HG03175 (cell line): ENCODE measurements at regions not wholly inside any gene's neighbourhood (a gene's known extent, or its start where the extent isn't known, plus 50 kb on each side); places are given as distances from the start of the nearest gene placed in this dataset.

Experiments
- ATAC-seq: cut with Tn5 transposase; IDR thresholded peaks from one replicate; pipeline ENCODE4 v1.9.1; 2021; ENCODE audit warnings: mild to moderate bottlenecking, moderate library complexity; ENCODE audit not compliant: unreplicated experiment

DNA sequence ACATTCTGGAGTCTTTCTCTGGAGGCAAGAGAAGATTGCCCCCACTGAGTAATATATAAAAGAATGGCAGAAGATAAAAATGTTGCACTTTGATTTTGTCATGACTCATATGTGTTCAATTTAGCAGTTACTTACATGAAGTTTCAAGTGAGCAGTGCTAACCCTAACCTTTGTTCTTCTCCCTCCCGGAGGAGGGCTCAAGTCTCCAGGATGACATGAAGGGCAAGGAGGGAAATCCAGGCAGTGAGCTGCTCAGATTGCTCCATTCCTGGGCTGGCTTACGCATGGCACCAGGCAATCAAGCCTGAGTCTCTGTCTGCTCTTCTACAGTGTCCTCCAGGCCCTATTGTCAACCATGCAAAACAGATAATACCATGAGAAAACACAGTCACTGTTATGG is 322.3 kb downstream of the DUSP6 start:
- ATAC-seq: no peak

- no peak for ATAC-seq
Observed at GRCh38 chr12:89024580-89024979, 327.7 kb downstream of the DUSP6 start.

GRCh38 chr12:89023936-89024335 is 328.4 kb downstream of the DUSP6 start:
- no peak for ATAC-seq

DNA sequence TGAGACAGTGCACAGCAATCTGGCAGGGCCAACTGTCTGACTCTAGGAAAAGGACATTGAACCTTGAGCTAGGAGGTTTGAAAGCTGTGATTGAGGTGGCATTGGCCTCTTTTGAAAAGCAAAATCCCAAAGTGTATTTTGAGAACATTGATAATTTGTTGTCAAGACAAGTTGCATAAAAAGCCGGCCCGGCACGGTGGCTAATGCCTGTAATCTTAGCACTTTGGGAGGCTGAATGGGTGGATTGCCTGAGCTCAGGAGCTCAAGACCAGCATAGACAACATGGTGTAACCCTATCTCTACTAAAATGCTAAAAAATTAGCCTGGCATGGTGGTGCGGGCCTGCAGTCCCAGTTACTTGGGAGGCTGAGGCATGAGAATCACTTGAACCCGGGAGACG is 331.6 kb downstream of the DUSP6 start:
- ATAC-seq: no peak

DNA sequence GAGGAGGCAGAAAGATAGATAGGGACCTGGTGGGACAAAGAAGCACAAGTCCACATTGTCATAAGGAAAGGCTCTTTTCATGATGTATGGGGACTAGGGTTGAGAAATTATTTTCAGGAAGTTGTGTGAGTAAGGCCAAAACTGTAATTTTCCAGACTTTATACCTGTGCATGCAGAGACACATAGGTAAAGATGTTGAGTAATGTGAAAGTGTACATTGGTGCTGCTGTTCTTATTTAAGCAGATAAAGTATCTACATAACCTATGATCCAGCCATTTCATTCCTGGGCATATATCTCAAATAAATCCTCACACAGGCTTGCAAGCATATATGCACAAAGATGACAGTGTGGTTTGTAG is 332.2 kb downstream of the DUSP6 start:
- no peak for ATAC-seq

- peak; percentile 94 for ATAC-seq
Observed at GRCh38 chr12:89019439-89020120, 332.7 kb downstream of the DUSP6 start.

GRCh38 chr12:89016970-89017778 is 335.1 kb downstream of the DUSP6 start:
- no peak for ATAC-seq

DNA sequence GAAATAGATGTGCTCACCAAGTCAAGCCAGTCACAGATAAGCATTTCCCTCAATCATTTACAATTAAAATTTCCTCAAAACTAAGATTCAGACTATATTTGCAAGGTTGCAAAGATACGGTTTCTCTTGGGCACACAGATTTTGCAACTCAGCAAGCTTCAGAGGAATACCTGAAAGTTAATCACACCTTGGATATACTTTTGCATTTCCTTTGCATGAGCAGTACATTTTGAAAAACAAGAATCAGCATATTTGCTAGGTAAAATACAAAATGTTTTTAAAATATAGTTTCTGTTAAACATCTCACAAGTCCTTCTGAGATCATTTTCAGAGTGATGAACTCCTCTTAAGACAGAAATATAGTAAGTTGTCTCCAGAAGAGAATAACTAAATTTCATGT is 336.9 kb downstream of the DUSP6 start:
- ATAC-seq: no peak

DNA sequence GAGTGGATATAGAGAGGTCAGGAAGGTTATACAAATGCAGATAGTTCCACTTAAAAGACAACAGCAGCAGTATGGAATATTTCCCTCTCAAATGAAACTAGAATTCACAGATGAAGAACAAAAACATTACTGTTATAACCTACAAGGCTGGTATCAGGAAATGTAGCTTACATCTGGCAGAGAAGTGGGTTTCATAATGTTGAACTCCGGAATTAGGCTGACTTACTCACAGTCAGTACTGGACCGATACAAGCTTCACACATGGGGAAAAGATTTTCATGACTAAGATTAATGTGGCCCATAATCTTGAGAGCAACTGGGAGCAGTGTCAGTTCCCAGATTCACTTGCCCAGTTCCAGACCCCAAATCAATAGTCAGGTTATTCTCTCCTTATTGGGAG is 353.9 kb downstream of the DUSP6 start:
- ATAC-seq: no peak

- ATAC-seq: no peak
Observed at GRCh38 chr12:88996200-88996788, 356.0 kb downstream of the DUSP6 start.

GRCh38 chr12:88994971-88995370 is 357.3 kb downstream of the DUSP6 start:
- ATAC-seq: no peak

GRCh38 chr12:88994537-88994936 is 357.8 kb downstream of the DUSP6 start:
- no peak for ATAC-seq

DNA sequence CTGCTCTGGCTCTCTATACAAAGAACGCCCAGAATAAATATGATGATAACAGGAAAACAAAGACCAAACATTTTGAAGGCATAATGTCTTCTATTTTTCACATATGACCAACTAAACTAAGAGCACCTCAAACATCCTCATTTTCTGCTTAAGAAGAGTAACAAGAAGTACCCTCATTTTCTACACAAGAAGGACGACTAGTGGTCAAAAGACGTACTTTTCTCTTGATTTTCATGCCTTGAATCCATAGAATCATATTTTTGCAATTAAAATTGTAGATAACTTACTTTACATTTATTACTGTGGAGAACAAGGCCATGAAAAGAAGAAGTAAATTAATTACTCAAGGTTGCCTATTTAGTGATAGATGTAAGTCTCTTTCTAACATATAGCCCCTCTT is 358.6 kb downstream of the DUSP6 start:
- peak; percentile 58 for ATAC-seq

DNA sequence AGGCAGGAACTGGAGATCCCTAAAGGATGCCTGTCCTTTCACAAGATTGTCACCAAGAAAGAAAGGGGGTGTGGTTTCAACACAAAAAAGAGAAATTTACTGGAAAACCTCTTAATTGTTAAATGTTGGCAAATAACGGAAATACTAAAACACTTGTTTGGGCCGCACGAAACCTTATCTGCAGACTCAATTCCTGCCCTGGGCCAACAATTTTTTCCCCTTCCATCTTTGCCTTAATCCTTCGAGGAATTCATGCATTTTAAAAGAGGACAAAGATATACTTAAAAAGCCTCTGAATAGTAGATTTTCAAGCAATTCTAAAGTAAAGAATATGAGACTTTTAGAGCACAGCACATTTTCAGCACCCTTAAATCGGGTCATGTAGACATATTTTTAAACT is 366.2 kb downstream of the DUSP6 start:
- no peak for ATAC-seq

- no peak for ATAC-seq
Observed at GRCh38 chr12:88985631-88986030, 366.7 kb downstream of the DUSP6 start.

DNA sequence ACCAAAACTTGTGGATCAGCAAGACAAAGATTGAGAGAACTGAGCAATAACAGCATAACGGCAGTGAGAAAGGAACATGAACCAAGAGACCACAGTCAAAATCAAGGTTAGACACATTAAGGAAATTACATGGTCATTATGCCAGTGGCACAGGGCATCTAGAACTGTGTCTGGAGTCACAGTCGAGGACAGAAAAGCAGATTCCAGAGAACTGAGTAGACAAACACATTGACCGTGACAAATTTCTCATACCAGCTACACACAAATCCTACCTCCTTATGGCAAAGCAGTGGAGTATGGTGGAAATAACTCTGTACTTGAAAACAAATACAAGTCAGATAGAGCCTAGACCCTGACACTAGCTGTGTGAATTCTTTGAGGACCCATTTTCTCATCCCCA is 367.3 kb downstream of the DUSP6 start:
- no peak for ATAC-seq

DNA sequence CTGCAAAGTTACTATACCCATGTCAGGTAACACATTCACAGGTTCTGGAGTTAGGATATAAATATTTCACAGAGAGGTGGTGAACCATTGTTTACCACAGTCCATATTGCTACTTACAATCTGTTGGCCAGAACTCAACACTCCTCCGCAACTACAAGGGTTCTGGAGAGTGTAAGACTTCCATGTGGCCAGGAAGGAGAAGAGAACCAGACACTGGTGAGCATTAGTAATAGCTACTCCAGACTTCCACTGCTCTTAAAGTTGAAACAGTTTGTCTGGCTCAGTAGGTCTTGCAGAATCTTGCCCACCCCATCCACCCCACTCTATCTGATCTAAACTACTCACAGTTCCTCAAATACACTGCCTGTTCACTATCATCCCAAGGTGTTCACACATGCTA is 369.6 kb downstream of the DUSP6 start:
- ATAC-seq: no peak

DNA sequence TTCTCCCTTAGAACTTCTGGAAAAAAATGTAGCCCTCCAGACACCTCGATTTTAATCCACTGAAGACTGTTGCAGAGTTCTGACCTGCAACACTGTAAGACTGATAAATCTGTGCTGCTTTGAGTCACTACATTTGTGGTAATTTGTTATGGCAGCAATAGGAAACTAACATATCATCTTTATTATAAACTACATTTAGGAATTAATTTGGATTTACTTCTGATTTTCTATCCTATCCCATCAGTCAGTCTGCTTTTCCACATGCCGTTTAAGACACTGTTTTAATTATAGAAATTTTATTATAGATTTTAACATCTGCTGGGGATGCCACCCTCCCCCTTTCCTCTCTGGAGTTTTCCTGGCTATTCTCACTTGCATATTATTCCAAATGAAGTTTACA is 375.2 kb downstream of the DUSP6 start:
- ATAC-seq: no peak

- ATAC-seq: no peak
Observed at GRCh38 chr12:88973998-88974397, 378.3 kb downstream of the DUSP6 start.

- ATAC-seq: no peak
Observed at GRCh38 chr12:88970740-88971139, 381.6 kb downstream of the DUSP6 start.

DNA sequence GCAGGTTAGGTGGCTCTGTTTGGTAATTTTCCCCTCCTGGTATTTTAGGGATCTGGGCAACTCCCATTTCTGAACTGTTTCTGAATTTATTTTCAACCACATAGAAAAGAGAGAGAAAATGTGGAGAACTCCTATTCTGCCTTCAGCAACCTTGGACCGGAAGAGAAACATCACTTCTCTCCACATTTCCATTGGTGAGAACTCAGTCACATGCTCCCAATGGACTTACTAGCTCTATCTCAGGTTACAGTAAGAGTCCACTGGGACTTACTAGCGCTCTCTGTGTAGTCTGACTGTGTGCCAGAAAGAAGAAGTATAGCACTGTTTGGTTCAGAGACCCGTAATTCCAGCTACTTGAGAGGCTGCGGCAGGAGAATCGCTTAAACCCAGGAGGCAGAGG is 383.2 kb downstream of the DUSP6 start:
- ATAC-seq: no peak

DNA sequence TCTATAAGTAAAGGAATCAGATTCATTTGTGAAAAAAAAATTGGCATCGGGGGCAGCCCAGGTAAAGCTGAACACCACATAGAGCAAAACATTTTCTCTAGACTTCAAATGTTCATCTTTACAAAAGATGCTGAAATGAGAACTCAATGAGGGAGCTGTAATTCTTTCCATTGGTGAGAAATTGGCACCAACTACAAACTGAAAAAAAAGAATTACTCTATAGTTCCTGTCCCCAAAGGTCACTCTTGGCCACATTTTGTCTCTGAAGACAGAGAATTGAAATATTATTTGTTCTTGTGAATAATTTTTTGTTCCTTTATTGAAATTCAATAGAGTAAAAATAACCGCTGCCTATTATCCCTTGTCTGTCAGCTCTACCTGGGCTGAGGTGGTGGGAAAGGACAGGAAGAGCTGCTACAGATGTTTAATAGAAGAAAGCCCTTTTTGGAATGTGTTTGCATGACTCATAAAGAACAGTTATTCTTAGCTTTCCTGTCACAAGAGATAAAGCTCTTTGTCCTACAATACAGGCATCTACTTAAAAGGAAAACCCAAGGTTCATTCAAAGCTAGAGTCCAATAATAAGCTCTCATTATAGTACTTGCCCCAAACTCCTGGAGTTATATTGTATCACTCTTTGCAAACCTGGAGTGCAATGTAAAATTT is 380.1 kb upstream of the KITLG start:
- ATAC-seq: no peak
